ENCODE measurements at regions not wholly inside any gene's neighbourhood (a gene's known extent, or its start where the extent isn't known, plus 50 kb on each side); places are given as distances from the start of the nearest gene placed in this dataset.

GRCh38 chr18:59963229-59963628 is 63.4 kb downstream of the PMAIP1 start:
- DNase-seq (ENCODE audit: low read depth in 2 of 2): no peak

- DNase-seq (ENCODE audit: low read depth in 2 of 2): no peak
Measured at GRCh38 chr18:59961070-59961469, 61.3 kb downstream of the PMAIP1 start.

- no peak for DNase-seq (ENCODE audit: low read depth in 2 of 2)
Measured at GRCh38 chr18:59960272-59960671, 60.5 kb downstream of the PMAIP1 start.

GRCh38 chr18:59959606-59960005 is 59.8 kb downstream of the PMAIP1 start:
- no peak for DNase-seq (ENCODE audit: low read depth in 2 of 2)

- DNase-seq (ENCODE audit: low read depth in 2 of 2): no peak
Measured at GRCh38 chr18:59959073-59959472, 59.3 kb downstream of the PMAIP1 start.

- DNase-seq (ENCODE audit: low read depth in 2 of 2): no peak
Measured at GRCh38 chr18:59957957-59958356, 58.2 kb downstream of the PMAIP1 start.

GRCh38 chr18:59954755-59955156 is 55.0 kb downstream of the PMAIP1 start:
- DNase-seq (ENCODE audit: low read depth in 2 of 2): no peak

- DNase-seq (ENCODE audit: low read depth in 2 of 2): no peak
Measured at GRCh38 chr18:59954241-59954640, 54.4 kb downstream of the PMAIP1 start.
